T-helper 1 cell treated with Interleukin-12 subunit alpha and Interleukin-12 subunit beta and Interleukin-4 antibody, amounts not matched to agents 30 μg/mL and 1 μg/mL, for 36 hours (primary cell): ENCODE measurements at regions not wholly inside any gene's neighbourhood (a gene's known extent, or its start where the extent isn't known, plus 50 kb on each side); places are given as distances from the start of the nearest gene placed in this dataset.

Experiments
- H3K27ac Mint-ChIP-seq: one replicate; pipeline ENCODE4 v1.8.0; 2021; ENCODE audit warnings: mild to moderate bottlenecking, mixed read lengths
- H3K27me3 Mint-ChIP-seq: one replicate; pipeline ENCODE4 v1.8.0; 2021; ENCODE audit warnings: low read depth, mixed read lengths
- H3K36me3 Mint-ChIP-seq: one replicate; pipeline ENCODE4 v1.8.0; 2021; ENCODE audit warnings: low read depth, mixed read lengths
- H3K4me1 Mint-ChIP-seq: one replicate; pipeline ENCODE4 v1.8.0; 2021; ENCODE audit warnings: low read depth, mixed read lengths
- H3K4me3 Mint-ChIP-seq: one replicate; pipeline ENCODE4 v1.8.0; 2021; ENCODE audit warnings: mild to moderate bottlenecking, moderate library complexity, mixed read lengths
- H3K9me3 Mint-ChIP-seq: one replicate; pipeline ENCODE4 v1.8.0; 2021; ENCODE audit warnings: mixed read lengths

GRCh38 chr7:8975681-8976080, 542.3 kb downstream of the NXPH1 start:
- H3K4me1 Mint-ChIP-seq = no peaks in the 10 kb centered on the region
- H3K36me3 Mint-ChIP-seq = no peaks in the 10 kb centered on the region
- no peaks in the 10 kb centered on the region for H3K27me3 Mint-ChIP-seq
- no peak overlapping the region for H3K4me3 Mint-ChIP-seq
- no peak overlapping the region for H3K27ac Mint-ChIP-seq
- peaks cover 19% of the 10 kb centered on the region for H3K9me3 Mint-ChIP-seq

GRCh38 chr7:8982338-8982992, 549.1 kb downstream of the NXPH1 start:
- Mint-ChIP-seq H3K9me3 (peaks cover 9% of the 10 kb centered on the region), H3K27me3 (no peaks in the 10 kb centered on the region), H3K4me3 (no peak overlapping the region), H3K27ac (no peak overlapping the region), H3K36me3 (no peaks in the 10 kb centered on the region), H3K4me1 (no peaks in the 10 kb centered on the region)

DNA sequence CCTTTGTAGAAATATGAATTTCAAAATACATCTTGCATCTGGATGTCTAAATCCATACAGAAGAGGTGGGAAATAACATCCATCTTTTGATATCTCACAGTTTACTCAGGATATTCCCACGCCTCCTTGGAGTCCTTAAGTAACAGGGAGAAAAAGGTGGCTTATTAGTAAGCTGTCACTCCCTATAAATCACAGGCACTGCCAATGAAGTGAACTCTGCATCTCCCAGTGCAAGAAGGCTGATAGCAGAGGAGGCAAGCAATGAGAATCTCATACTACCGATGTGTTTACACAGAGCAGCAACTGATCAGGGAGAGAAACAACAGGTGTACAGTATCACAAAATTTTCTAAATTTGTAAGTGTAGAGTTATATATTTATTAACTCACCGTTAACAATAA, 551.8 kb downstream of the NXPH1 start:
- H3K27ac Mint-ChIP-seq = no peak overlapping the region

DNA sequence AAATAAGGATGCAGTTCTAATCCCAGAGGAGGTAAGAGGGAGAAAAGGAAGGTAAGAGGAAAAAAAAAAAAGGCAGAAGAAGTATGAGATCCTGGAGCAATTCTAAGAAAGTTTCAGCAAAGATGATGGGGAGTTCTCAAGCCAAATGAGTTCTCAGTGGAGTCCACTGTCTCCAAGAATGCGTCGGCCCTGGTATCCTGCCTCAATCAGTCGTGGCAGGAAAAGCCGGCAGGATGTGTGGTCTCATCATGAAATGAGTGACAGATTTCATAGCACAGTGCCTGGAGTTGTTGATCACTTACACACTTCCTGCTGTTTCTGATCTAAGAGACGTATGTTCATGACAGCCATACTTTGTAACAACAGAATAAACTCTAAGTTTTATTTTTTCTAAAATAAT, 554.9 kb downstream of the NXPH1 start:
- H3K36me3 Mint-ChIP-seq = no peaks in the 10 kb centered on the region
- no peaks in the 10 kb centered on the region for H3K27me3 Mint-ChIP-seq
- H3K4me1 Mint-ChIP-seq = no peaks in the 10 kb centered on the region
- H3K4me3 Mint-ChIP-seq = no peak overlapping the region
- H3K27ac Mint-ChIP-seq = no peak overlapping the region
- H3K9me3 Mint-ChIP-seq = peaks cover 3% of the 10 kb centered on the region

More for the DNA sequence above, 551.8 kb downstream of the NXPH1 start:
- no peaks in the 10 kb centered on the region for H3K4me1 Mint-ChIP-seq
- H3K27me3 Mint-ChIP-seq = no peaks in the 10 kb centered on the region
- no peaks in the 10 kb centered on the region for H3K36me3 Mint-ChIP-seq
- peaks cover 3% of the 10 kb centered on the region for H3K9me3 Mint-ChIP-seq
- no peak overlapping the region for H3K4me3 Mint-ChIP-seq

DNA sequence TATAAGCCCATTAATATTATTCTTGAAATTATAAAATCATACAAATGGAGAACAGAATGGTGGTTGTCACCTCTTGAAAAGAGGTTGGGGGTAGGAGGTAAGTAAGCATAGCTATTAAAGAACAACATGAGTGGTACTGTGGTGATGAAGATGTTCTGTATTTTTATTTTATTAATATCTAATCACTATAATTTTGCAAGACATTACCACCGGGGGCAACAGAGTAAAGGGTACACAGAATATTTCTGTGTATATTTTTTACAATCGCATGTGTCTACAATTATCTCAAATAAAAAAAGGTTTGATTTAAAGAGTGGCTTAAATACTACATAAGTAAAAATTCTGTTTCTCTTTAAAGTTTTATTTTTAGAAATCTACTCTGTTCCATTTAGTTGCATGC, 557.8 kb downstream of the NXPH1 start:
- no peaks in the 10 kb centered on the region for H3K4me1 Mint-ChIP-seq
- H3K4me3 Mint-ChIP-seq = no peak overlapping the region
- H3K9me3 Mint-ChIP-seq = peaks cover 3% of the 10 kb centered on the region
- H3K36me3 Mint-ChIP-seq = no peaks in the 10 kb centered on the region
- no peaks in the 10 kb centered on the region for H3K27me3 Mint-ChIP-seq
- no peak overlapping the region for H3K27ac Mint-ChIP-seq

- Mint-ChIP-seq H3K27me3 (no peaks in the 10 kb centered on the region), H3K4me3 (no peak overlapping the region), H3K27ac (no peak overlapping the region)
Measured at GRCh38 chr7:8998762-8999161, 565.4 kb downstream of the NXPH1 start.

GRCh38 chr7:9013940-9014339, 580.5 kb downstream of the NXPH1 start:
- Mint-ChIP-seq H3K36me3 (no peaks in the 10 kb centered on the region), H3K4me1 (no peaks in the 10 kb centered on the region), H3K27ac (no peak overlapping the region), H3K9me3 (peaks cover 18% of the 10 kb centered on the region), H3K27me3 (no peaks in the 10 kb centered on the region), H3K4me3 (no peak overlapping the region)

More at GRCh38 chr7:8998762-8999161, 565.4 kb downstream of the NXPH1 start:
- H3K36me3 Mint-ChIP-seq = no peaks in the 10 kb centered on the region
- H3K9me3 Mint-ChIP-seq = peaks cover 3% of the 10 kb centered on the region
- no peaks in the 10 kb centered on the region for H3K4me1 Mint-ChIP-seq

DNA sequence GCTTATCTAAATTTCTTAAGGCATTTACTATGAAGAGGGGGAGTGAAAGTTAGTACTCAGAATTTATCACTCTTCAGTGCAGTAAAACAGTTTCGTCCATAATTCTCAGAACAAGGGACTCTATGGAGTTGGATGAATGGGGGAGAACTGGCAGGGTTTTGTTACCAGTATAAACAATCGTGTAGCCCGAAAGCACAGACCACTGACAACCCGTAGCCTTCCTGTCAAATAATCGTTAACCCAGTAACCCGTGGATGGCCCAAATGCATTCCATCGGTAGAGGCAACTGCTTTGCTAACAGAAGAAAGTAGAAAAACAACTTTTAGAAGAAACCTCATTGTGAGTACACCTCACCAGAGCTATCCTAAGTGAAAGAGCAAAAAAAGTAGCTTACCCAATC, 583.9 kb downstream of the NXPH1 start:
- Mint-ChIP-seq H3K27me3 (no peaks in the 10 kb centered on the region), H3K4me3 (no peak overlapping the region), H3K4me1 (no peaks in the 10 kb centered on the region)

DNA sequence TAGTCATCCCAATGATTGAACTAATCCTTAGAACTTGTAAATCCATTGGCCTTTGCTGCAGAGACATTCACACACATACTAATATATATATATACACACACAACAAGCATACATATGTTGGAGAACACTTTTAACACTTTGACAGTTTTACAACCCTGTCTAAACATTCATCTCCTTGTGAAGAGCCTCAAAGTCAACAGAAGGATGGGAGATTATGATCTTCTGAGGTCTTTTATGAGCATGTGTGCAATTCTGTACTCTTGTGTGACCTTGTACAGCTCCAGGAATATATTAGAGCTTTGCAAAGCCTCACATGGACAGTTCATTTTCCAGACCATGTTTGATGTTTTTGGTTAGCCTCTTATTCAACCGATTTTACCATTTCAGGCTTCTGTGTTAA, 589.0 kb downstream of the NXPH1 start:
- H3K27ac Mint-ChIP-seq = no peak overlapping the region
- no peaks in the 10 kb centered on the region for H3K4me1 Mint-ChIP-seq
- H3K36me3 Mint-ChIP-seq = no peaks in the 10 kb centered on the region
- H3K9me3 Mint-ChIP-seq = peaks cover 29% of the 10 kb centered on the region
- H3K4me3 Mint-ChIP-seq = no peak overlapping the region
- no peaks in the 10 kb centered on the region for H3K27me3 Mint-ChIP-seq

More for the DNA sequence above, 583.9 kb downstream of the NXPH1 start:
- no peak overlapping the region for H3K27ac Mint-ChIP-seq
- H3K9me3 Mint-ChIP-seq = peaks cover 30% of the 10 kb centered on the region
- no peaks in the 10 kb centered on the region for H3K36me3 Mint-ChIP-seq

DNA sequence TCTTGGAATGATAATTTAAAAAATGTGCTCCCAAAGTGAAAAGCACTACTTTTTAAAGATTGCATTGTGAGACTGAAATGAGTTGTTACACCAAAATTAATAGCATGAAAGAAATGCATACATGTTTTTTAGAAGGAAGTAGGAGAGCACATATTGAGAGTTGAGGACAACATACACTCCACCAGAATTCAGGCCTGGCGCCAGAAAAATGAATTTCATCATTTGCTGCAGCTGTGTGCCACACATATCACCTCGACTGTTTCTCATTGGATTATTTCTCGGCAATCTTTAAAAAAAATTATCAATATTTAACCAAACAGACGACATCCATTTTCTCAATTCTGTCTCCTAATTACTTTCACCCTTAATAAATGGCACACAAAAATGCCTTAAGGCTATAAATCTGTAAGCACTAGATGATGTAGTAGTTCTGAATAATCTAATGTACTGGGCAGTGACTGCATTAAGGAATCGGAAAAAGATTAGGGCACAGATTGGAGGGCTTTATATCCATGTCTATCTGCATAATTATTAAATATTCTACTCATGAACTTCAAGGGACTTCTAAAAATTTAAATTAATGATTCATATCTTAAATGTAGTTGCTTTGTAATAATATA, 590.4 kb downstream of the NXPH1 start:
- H3K36me3 Mint-ChIP-seq = no peaks in the 10 kb centered on the region
- no peaks in the 10 kb centered on the region for H3K27me3 Mint-ChIP-seq
- H3K27ac Mint-ChIP-seq = no peak overlapping the region
- no peaks in the 10 kb centered on the region for H3K4me1 Mint-ChIP-seq
- H3K9me3 Mint-ChIP-seq = peaks cover 21% of the 10 kb centered on the region
- H3K4me3 Mint-ChIP-seq = no peak overlapping the region

DNA sequence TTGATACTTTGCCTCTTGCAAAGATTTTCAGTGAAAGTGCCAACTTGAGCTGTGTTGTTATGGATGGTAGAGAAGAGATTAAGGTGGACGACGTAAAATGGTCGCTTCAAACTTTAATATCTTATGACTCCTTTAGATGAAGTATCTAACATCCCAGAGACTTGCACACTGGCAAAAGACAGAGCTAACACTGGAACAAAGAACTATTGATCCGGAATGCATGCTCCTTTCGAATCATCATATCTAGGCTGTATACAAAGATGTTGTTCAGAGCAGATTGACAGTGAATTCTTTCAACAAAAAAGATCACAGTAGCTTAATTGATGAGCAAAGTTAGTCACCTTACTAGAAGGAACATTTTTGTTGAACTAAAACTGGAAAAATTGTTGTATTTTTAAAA, 592.7 kb downstream of the NXPH1 start:
- H3K9me3 Mint-ChIP-seq = peaks cover 11% of the 10 kb centered on the region
- no peaks in the 10 kb centered on the region for H3K27me3 Mint-ChIP-seq
- no peaks in the 10 kb centered on the region for H3K36me3 Mint-ChIP-seq
- H3K4me1 Mint-ChIP-seq = no peaks in the 10 kb centered on the region
- no peak overlapping the region for H3K4me3 Mint-ChIP-seq
- no peak overlapping the region for H3K27ac Mint-ChIP-seq

- H3K9me3 Mint-ChIP-seq = peaks cover 4% of the 10 kb centered on the region
- no peaks in the 10 kb centered on the region for H3K4me1 Mint-ChIP-seq
- no peak overlapping the region for H3K27ac Mint-ChIP-seq
- H3K4me3 Mint-ChIP-seq = no peak overlapping the region
- H3K27me3 Mint-ChIP-seq = no peaks in the 10 kb centered on the region
- no peaks in the 10 kb centered on the region for H3K36me3 Mint-ChIP-seq
Measured at GRCh38 chr7:9028012-9028411, 594.6 kb downstream of the NXPH1 start.

DNA sequence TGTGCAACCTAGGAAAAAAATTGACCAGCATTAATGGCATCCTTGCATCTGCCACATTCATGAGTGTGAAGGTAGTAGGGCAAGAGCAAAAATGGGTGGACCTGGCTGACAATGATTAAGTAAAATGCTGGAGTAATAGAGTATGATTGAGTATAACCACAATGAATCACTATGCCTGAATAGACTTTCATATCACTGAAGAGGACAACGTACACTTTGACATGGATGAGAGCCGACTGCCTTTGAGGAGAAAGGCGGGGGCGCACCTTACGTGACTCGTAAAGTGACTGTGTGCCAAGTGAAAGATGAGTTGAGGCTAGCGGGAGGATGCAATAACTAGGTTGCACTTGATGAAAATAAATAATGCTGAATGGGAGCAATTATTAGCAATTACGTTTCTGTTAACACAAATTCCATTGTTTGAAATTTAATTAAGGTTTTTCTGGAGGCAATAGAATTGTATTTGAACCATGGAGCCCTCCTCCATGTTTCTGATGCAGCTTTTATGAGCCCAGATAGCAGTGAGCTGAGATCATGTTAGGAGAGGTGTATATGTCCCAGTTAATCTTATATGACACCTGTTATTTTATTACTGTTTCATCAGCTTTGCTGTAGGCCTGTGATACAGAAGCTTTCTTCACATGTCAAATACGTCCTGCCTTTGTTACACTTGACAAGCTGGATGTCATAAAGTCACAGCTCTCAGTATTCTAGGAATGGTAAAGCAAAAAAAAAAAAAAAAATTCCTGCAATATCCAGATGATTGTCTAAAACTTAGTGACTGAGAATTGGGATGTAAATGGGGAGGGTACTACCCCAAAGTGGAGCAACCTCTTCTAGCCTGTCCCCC, 596.5 kb downstream of the NXPH1 start:
- no peak overlapping the region for H3K27ac Mint-ChIP-seq
- no peaks in the 10 kb centered on the region for H3K27me3 Mint-ChIP-seq
- H3K4me3 Mint-ChIP-seq = no peak overlapping the region
- peaks cover 4% of the 10 kb centered on the region for H3K9me3 Mint-ChIP-seq
- H3K4me1 Mint-ChIP-seq = no peaks in the 10 kb centered on the region
- no peaks in the 10 kb centered on the region for H3K36me3 Mint-ChIP-seq

- Mint-ChIP-seq H3K27me3 (no peaks in the 10 kb centered on the region), H3K4me3 (no peak overlapping the region), H3K4me1 (no peaks in the 10 kb centered on the region), H3K27ac (no peak overlapping the region), H3K9me3 (peaks cover 7% of the 10 kb centered on the region), H3K36me3 (no peaks in the 10 kb centered on the region)
Measured at GRCh38 chr7:9030976-9031375, 597.6 kb downstream of the NXPH1 start.

- no peak overlapping the region for H3K4me3 Mint-ChIP-seq
- no peaks in the 10 kb centered on the region for H3K4me1 Mint-ChIP-seq
- no peaks in the 10 kb centered on the region for H3K36me3 Mint-ChIP-seq
- H3K27ac Mint-ChIP-seq = no peak overlapping the region
- H3K27me3 Mint-ChIP-seq = no peaks in the 10 kb centered on the region
- H3K9me3 Mint-ChIP-seq = peaks cover 7% of the 10 kb centered on the region
Measured at GRCh38 chr7:9031386-9031785, 598.0 kb downstream of the NXPH1 start.
